ENCODE measurements at regions not wholly inside any gene's neighbourhood (a gene's known extent, or its start where the extent isn't known, plus 50 kb on each side); places are given as distances from the start of the nearest gene placed in this dataset.

- TF ChIP-seq CTCF (IDR thresholded peaks at IDR 0.05) (no peak), POLR2A (IDR thresholded peaks at IDR 0.05) (no peak)
Observed at GRCh38 chr11:120057595-120058581, 80.0 kb downstream of the TRIM29 start.

Data from Peyer's patch (tissue), 4 donors.